Stimulated activated CD4-positive, alpha-beta T cell treated with anti-CD3 and anti-CD28 coated beads, Interleukin-12 subunit alpha, Interleukin-12 subunit beta, amount 100 ng/mL, for 24 hours (primary cell): ENCODE measurements at regions not wholly inside any gene's neighbourhood (a gene's known extent, or its start where the extent isn't known, plus 50 kb on each side); places are given as distances from the start of the nearest gene placed in this dataset.

Source experiments
- DNase-seq, 2 experiments: peaks; one replicate each; pipeline ENCODE4 v3.0.0-alpha.2; 2020; ENCODE audit warnings: low read depth in 2 of 2

DNA sequence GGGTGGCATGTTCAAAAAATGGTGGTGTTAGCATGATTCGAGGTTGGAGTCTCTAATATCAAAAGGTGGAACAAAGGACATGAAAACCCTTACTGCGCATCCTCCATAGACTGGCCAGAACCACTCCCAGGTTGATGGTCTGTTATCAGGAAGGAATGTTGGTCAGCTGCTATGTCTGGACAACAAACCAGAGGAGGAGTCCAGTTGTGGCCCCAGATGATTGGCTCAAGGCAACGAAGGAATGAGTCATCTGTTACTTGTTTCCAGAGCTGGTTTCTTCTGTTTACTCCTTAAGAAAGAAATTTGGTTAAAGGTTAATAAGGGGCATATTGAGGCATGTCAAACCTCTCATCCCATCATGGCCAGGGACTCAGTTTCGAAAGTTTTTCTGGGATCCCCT, 56.8 kb upstream of the GRIA4 start:
- DNase-seq, result no peak

DNA sequence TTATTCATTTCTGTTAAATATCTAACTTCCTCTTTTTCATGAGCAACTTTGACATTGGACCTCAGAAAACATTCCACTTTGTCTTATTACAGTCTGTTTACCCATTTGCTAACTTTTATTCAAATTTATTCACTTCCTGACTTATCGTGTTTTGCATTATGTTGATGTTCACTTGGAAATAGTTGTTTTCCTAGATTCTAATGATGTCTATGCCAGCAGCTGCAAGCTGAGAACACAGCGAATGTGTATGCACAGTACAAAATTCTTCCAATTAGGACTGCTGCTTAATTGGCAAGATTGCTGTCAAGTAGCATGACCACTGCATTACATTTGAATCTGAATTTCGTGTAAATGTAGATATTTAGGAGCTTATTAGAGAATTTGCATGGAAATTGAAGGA, 61.5 kb upstream of the GRIA4 start:
- DNase-seq, result no peak

DNA sequence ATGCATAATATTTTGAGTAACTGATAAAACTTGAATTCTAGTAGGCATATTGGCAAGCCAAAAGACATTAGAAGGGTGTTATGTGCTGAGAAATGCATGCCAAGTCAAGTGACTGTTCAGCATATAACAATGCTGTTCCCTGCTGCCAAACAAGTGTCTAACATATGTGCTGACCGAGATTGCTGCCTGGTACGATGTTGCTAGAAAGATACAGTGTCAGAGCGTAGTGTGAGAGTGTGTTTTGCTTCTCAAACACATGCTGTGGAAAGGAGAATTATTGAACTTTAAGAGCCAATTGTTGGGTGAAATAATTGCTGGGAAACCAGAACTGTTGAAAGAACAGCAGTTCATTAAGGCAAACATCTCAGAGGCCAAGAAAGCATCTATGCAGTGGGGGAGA, 71.3 kb upstream of the GRIA4 start:
- no peak for DNase-seq

DNA sequence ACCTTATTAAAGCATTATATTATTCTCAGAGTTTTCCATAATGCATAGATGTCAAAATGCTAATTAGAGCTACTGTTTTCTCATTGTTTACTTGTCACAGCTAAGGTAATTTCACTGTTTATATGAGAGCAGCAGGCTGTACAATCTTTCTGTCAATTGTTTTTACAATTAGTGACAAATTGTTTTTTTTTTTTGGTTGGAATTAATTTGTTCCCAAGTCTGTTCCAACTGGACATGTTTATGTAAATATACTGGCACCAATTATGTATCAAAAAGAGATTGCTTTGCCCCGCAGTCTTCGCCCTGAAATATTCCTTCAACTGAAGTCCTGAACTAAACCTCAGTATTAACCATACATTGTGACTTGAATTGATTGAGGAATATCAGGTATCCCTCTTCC, 72.3 kb upstream of the GRIA4 start:
- no peak for DNase-seq

DNA sequence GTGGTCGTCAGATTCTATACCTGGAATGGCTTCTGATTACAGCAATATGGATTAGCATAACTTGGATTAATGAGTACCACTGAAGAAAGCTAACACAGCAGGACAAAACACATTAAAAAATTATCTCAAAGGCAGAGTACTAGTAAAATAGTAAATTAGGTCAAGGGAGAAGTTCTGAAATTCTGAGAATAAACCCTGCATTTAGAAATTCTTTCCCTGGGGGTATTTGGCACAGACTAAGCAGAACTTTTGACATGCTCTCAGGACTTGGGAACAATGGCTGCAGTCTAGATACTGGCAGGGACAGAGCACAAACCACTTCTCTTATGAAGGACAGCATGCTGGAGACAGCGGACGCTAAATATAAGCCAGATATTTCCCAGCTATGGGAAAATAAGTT, 85.6 kb upstream of the GRIA4 start:
- no peak for DNase-seq

DNA sequence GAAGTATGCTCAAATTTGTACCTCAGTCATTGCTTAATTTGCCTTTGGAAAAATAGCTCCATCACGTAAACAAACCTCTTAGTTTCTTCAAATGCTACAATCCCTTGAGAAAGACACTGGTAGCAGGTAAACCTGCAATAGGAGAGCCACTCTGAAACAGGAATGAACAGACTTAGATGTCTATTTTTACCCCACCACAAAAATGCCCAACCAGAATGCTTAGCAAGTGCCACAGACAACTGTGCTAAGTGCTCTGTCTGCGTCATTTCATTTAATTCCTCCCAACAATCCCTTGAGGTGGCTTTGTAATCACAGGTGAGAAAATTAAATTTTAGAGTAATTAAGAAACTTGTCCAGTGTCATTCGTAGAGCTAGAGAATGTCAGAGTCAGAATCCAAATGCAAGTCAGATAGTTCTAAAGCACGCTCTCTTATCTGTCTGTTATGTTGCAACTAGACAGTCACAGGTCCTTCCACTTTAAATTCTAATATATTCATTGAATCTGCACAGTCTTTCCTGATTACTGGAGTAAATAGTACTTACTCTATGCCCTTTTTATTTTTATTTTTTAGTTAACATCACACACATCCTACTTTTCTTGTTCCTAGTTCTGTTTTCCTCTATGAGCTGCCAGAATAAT, 89.0 kb upstream of the GRIA4 start:
- DNase-seq, result no peak

DNA sequence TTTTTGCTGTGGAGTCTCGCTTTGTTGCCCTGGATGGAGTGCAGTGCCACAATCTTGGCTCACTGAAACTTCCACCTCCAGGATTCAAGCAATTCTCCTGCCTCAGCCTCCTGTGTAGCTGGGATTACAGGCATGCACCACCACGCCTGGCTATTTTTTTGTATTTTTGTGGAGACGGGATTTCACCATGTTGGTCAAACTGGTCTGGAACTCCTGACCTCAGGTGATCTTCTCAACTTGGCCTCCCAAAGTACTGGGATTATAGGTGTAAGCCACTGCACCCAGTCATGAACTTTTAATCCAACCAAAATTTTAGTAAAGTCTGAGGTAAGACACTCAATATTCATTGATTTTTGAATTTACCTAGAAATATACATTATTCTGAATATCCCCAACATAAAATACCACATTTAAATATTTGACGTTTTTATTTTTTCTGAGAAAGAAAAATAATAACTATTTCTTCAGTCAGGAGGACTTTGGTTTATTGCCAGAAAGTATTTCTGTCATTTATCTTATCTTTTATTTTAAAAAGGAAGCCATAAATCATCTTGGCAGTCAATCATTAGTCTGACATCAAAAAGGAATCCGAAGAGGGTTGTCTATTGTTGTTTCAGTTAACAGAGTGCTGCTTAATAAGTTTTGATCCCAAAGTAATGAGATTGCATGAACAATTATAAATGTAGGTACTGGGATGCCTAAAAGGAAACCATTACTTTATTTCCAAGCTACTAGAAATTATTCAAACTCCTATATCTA, 102.2 kb upstream of the GRIA4 start:
- DNase-seq, result no peak

DNA sequence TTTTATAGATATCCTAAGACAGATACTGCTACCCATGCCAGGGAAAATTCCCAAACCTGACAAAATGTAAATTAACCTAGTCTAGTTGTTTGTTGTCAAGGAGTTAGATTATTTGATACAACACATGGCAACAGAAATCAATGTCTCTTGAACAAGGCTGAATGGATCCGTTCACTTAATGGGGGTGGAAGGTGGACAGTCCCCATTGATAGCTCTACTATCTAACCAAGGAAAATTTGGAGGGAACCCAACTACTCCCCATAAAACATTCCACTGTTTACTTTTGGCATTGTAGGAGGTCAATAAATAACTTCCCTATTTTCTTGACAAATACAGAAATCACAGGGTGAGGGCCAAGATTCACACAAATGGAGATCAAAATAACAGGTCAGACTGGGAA, 117.9 kb upstream of the GRIA4 start:
- no peak for DNase-seq

DNA sequence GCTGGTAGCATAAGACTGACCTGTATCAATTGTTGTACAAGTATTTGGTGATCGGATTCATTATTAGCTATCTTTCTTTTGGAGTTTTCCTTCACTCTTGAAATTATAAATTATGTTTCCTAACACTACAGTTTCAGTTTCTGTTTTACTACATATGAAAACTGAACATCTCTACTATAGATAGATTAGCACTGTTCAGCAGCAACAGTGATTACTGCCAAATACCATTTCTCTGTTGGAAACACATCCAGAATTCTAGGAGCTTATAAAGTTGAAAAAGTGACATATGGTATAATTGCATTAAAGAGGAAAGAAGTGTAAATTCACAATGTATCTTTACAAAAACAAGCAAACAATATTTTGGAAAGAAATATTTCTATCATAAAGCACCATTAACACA, 118.5 kb upstream of the GRIA4 start:
- no peak for DNase-seq

DNA sequence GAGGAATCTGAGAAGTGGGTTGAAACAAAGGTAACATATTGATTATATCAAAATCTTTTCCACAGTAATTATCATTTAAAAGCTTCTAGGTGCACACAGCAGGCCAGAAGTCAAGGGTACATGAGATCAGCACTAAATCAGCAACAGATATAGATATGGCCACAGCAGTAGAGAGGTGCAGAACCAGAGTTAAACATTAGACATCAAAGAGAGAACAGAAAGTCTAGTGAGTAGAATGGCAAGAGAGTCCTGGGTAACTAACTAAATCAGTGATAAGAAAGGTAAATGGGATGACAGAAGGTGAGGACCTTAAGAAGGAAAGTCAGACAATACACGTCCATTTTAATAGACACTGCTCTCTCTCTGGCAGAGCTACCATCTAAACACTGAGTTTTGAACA, 119.5 kb upstream of the GRIA4 start:
- no peak for DNase-seq

DNA sequence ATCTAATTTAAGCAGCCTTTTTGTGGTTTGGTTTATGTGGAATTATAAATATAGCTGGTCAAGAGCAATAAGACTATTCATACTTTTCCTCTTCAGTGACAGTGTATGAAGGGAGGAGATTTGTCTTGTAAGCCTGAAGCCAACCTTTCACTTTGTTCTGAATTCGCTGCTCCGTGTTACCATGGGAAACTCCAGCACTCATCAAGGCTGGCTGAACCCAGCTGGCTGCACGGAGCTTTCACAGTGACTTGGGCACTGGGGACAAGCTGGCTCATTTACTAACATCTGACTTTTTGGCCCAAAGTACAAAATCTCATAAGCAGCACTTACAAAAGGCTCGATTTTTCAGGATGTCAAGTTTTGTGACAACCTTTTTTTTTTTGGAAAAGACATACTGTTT, 120.4 kb upstream of the GRIA4 start:
- no peak for DNase-seq

DNA sequence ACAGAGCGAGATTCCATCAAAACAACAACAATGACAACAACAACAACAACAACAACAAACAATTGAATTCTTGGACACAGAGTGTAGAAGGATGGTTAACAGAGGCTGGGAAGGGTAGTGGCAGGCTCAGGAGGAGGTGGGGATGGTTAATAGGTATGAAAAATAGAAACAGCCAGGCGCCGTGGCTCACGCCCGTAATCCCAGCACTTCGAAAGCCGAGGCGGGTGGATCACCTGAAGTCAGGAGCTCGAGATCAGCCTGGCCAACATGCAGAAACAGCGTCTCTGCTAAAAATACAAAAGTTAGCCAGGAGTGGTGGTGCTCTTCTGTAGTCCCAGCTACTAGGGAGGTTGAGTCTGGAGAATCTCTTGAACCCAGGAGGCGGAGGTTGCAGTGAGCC, 122.9 kb upstream of the GRIA4 start:
- no peak for DNase-seq

DNA sequence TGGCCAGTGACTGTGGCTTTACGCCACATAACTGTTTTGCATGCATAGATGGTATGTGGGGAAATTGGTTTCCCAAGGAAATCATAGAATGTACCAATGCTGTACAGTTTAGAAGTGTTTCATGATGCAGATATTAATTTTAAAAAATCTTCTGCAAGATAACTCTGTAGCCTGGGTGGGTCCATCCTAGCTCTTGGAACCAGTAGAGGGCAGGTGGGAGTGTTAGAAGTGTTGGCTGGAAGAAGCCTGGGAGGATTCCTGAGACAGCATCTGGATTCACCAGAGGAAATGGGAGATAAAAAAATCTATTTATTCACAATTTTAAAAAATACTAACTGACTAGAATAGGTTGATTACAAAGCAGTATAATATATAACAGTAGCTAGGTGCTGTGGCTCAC, 139.9 kb upstream of the GRIA4 start:
- DNase-seq, result no peak

DNA sequence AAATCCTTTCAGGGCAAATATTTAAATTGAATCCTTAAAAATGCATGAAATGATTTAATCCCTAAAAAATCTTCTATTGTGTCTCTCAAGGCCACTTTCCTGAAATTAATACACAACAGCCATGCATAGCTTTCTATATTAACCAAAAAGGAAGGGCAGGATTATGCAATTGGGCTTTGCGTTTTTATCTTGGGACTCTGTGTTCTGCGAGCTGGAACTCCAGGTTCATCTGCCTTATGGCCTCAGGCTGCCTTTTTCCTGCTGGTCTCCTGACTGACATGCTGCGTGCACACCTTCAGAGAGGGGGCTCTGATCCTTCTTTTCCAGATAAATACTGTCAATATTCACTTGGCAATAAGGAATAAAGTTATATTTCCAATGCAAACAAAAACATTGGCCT, 141.7 kb upstream of the GRIA4 start:
- DNase-seq, result no peak

DNA sequence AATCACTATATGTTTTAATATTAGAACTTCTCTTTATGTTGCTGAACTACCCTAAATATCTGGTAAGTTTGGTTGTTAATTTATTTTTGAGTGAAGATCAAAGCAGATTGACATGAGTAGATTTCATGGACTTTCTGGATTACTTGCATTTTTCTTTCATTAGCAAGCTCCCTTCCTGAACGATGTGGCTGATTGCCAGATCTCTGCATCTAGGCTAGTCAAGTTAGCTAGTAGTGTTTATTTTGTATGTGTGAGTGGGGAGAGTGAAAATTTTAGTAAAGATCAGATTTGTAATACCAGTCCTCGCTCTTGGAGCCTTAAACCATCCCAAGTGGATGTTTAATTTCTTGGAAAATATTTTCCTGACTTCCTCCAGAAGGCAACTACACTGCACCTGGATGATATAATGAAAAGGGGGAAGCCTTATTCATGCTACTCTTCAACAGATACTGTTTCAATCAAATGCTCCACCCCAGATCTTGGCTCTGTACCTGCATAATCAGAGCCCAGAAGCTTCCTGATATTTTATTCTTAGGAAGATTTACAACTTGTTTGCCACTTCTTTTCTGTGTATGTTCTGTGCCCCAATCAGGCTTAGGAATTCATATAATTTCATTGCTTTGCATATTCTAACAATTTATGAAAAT, 143.2 kb upstream of the GRIA4 start:
- DNase-seq, result no peak

DNA sequence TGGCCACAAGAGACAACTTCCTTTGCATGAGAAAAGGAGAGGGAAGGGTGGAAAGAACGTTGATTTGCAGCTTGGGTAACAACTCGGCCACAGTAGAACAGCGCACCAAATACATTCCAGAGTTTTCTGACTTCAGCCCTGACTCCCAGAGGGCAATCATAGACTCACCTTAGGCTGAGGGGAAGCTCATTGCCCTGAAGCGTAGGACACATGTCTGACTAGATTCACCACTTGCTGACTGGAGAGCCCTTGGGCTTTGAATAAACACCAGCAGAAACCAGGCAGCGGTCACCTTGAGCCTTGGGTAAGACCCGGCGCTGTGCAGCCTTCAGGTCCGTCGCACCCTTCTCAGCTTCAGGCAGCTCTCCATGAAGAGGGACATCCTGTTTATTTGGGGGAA, 151.8 kb upstream of the GRIA4 start:
- DNase-seq, result no peak

DNA sequence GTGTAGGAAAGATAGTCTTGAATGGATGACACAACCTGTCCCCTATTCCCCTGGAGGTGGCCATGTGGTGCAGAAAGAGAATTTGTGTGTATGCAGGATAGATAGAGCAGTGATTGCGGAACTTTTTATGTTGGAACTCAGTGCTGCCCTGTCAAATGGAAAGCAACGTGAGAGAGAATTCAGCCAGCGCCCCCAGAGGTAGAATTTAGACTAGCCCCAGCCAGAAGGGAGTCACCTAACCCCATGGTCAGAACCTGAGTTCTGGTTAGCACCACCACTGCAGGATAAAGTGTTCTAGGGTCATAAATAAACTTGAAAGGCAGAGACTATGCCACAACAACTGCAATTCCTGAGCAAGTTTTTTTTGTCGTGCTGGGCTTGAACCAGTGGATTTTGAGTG, 152.9 kb upstream of the GRIA4 start:
- no peak for DNase-seq

DNA sequence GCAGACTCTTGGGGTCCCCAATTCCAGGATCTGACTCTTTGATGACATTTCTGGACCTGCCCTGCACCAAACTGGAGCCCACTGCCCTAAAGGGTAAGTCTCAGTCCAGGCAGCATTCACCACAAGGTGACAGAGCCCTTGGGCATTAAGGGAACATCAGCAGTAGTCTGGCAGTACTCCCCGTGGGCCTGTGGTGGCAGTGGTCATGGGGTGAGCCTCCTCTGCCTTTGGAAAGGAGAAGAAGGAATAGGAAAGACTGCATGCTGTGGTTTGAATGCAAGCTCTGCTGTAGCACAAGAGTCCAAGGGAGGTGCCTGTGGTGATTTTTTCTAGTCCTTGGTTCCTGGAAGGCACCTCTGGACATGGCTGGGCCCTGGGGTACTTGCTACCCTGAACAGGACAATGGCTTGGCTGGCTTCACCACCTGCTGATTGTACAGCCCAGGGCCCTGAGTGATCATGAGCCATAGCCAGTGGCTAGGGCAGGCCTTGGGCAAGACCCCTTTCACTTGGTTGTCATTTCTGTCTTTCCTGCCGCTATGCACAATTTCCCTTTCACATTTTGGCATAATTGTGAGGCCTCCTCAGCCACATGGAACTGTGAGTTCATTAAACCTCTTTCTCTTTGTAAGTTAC, 160.7 kb upstream of the GRIA4 start:
- DNase-seq, result no peak

DNA sequence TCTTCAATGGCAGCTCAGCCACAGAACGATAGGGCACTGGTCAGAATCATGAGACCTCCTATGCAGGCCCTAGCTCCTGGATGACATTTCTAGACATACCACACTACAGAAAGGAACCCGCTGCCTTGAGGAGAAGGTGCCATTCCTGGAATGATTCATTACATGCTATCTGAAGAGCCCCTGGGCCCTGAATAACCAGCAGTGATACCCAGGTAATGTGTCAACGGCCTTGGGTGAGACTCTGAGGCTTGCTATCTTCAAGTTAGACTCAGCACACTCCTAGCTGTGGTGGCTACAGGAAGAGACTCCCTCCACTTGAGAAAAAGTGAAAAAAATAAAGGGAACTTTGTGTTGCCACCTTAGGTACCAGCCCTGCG, 161.2 kb upstream of the GRIA4 start:
- no peak for DNase-seq

DNA sequence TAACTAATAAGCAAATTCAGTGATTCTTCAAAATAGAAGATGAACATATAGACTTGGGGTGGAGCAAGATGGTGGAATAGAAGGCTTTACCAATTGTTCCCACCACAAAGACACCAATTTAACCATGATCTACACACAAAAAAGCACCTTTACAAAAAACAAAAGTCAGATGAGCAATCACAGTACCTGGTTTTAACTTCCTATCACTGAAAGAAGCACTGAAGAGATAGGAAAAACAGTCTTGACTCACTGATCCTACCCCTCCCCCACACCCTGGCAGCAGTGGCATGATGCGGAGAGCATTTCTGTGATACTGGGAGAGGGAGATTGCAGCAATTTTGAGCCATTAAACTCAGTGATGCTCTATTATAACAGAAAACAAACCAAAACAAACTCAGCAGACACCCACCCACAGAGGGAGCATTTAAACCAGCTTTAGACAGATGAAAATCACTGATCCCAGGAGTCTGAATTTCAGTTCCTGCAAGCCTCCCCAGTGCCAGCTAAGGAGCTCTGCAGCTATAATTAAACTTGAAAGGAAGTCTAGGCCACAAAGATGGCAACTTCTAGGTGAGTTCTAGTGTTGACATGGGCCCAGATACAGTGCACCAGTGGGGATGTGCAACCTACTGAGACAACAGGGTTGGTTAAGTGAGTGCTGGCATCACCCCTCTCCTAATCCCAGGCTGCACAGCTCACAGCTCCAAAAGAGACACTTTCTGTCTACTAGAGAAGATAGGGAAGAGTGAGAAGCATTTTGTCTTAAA, 161.8 kb upstream of the GRIA4 start:
- DNase-seq, result peak in 1 of 2 experiments; percentile 4

DNA sequence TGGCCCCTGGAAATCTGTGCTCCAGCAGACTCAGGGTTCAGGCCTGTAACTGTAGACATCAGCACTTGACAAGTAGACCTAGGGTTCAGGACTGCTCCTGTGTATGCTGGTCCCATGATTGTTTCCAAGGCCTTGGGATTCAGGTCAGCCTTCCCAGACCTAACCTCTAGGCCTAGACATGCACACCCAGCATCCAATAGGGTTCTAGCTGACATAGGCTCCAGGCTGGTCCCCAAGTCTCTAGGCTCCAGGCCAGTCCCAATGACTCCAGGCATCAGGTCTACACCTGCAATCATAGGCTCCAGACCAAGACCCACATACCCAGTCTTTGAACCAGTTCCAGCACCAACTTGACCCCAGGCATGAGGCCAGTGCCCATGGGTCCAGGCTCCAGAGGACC, 166.2 kb upstream of the GRIA4 start:
- no peak for DNase-seq
